H1 (cell line): ENCODE measurements at regions not wholly inside any gene's neighbourhood (a gene's known extent, or its start where the extent isn't known, plus 50 kb on each side); places are given as distances from the start of the nearest gene placed in this dataset.

Experiments used
- CTCF ChIA-PET: fragments of 300-600 bp; sonication (Branson Sonifier 250); formaldehyde crosslinking; loops from one replicate; lab custom pipeline; 2021; ENCODE audit not compliant: partially characterized antibody; lab: Charles Lee
- POLR2A ChIA-PET: fragments of 300-600 bp; sonication (Branson Sonifier 250); formaldehyde crosslinking; loops from one replicate; lab custom pipeline; 2021; ENCODE audit warnings: inconsistent platforms; ENCODE audit not compliant: partially characterized antibody; lab: Charles Lee
- DNase-seq, 2 experiments: peaks; one replicate each; pipeline versions ENCODE4 v3.0.0 to v3.0.0-alpha.2; 2010 to 2022; ENCODE audit warnings: low spot score in 2 of 2, low read depth in 1 of 2, mixed read lengths in 1 of 2
- FAIRE-seq: peaks from 2 replicates; lab custom pipeline; 2011; peaks lifted over from hg19 to GRCh38; lab: Jason Lieb, UNC
- H2AFZ ChIP-seq: 2 replicates; pipeline ENCODE4 v1.8.1; 2012; ENCODE audit warnings: low read length, inconsistent platforms
- H2AK5ac ChIP-seq: 2 replicates; pipeline ENCODE4 v1.6.1; 2013; ENCODE audit warnings: low read depth, low read length
- H2BK120ac ChIP-seq: replicated peaks from 2 replicates; pipeline ENCODE3; 2013; ENCODE audit warnings: low read depth, low read length, inconsistent platforms
- H2BK12ac ChIP-seq: 2 replicates; pipeline ENCODE4 v1.6.1; 2013; ENCODE audit warnings: low read depth, low read length
- H2BK15ac ChIP-seq: 2 replicates; pipeline ENCODE4 v1.6.1; 2013; ENCODE audit warnings: low read length
- H2BK20ac ChIP-seq: 2 replicates; pipeline ENCODE4 v1.6.1; 2013; ENCODE audit warnings: low read length
- H2BK5ac ChIP-seq: 2 replicates; pipeline ENCODE4 v1.6.1; 2013; ENCODE audit warnings: low read depth, low read length
- H3K14ac ChIP-seq: 2 replicates; pipeline ENCODE4 v1.6.1; 2013; ENCODE audit warnings: inconsistent platforms; ENCODE audit not compliant: insufficient read length
- H3K18ac ChIP-seq: 2 replicates; pipeline ENCODE4 v1.6.1; 2013; ENCODE audit warnings: low read length; ENCODE audit errors: extremely low read depth
- H3K23ac ChIP-seq: 2 replicates; pipeline ENCODE4 v1.6.1; 2013; ENCODE audit warnings: inconsistent platforms; ENCODE audit not compliant: insufficient read length
- H3K23me2 ChIP-seq: 2 replicates; pipeline ENCODE4 v1.6.1; 2013; ENCODE audit warnings: low read depth, low read length
- H3K27ac ChIP-seq: 2 replicates; pipeline ENCODE4 v1.6.1; 2011; ENCODE audit warnings: low read depth, low read length, inconsistent platforms
- H3K27me3 ChIP-seq, 4 experiments: replicated peaks in 1 of 4; 1 replicate in 1 of 4; 2 replicates in 3 of 4; pipeline versions ENCODE4 v1.6.1 to v1.8.1; 2011 to 2013; ENCODE audit warnings: low read length in 3 of 4, mild to moderate bottlenecking in 3 of 4, inconsistent platforms in 2 of 4, mixed read lengths in 2 of 4, moderate library complexity in 1 of 4; ENCODE audit not compliant: control insufficient read depth in 3 of 4, insufficient read depth in 3 of 4; ENCODE audit errors: extremely low read depth in 1 of 4
- H3K36me3 ChIP-seq, 4 experiments: 2 replicates each; pipeline versions ENCODE4 v1.6.1 to v1.8.1; 2011 to 2013; ENCODE audit warnings: mild to moderate bottlenecking in 4 of 4, low read length in 3 of 4, moderate library complexity in 2 of 4, control low read depth in 1 of 4, inconsistent platforms in 1 of 4; ENCODE audit not compliant: insufficient read depth in 4 of 4, control insufficient read depth in 2 of 4
- H3K4ac ChIP-seq: replicated peaks from 2 replicates; pipeline ENCODE3; 2013; ENCODE audit warnings: low read length, low read depth, mixed read lengths, inconsistent platforms; ENCODE audit not compliant: insufficient read length
- H3K4me1 ChIP-seq, 4 experiments: replicated peaks in 1 of 4; 1 replicate in 1 of 4; 2 replicates in 3 of 4; pipeline versions ENCODE4 v1.6.1 to v1.8.1; 2011 to 2013; ENCODE audit warnings: low read length in 3 of 4, inconsistent platforms in 2 of 4, mixed read lengths in 1 of 4; ENCODE audit not compliant: insufficient read depth in 4 of 4, control insufficient read depth in 3 of 4
- H3K4me2 ChIP-seq, 2 experiments: 2 replicates each; pipeline versions ENCODE4 v1.6.1 to v1.8.1; 2011 to 2013; ENCODE audit warnings: low read depth in 2 of 2, low read length in 2 of 2, control low read depth in 1 of 2, inconsistent platforms in 1 of 2, mild to moderate bottlenecking in 1 of 2; ENCODE audit not compliant: insufficient read depth in 1 of 2
- H3K4me3 ChIP-seq, 4 experiments: fragments of 200-600, 300-600 bp in 1 of 4; sonication (generic), shearing (Covaris generic), sonication (Bioruptor Twin) in 1 of 4; 2 replicates each; pipeline versions ENCODE4 v1.5.1 to v1.8.1; 2011 to 2016; ENCODE audit warnings: low read length in 4 of 4, low read depth in 3 of 4, control low read depth in 2 of 4, inconsistent platforms in 2 of 4, mild to moderate bottlenecking in 2 of 4, mixed read lengths in 1 of 4, moderate library complexity in 1 of 4; ENCODE audit not compliant: insufficient read depth in 2 of 4; ENCODE audit errors: extremely low read depth in 1 of 4
- H3K56ac ChIP-seq: replicated peaks from 2 replicates; pipeline ENCODE3; 2013; ENCODE audit warnings: low read depth, mild to moderate bottlenecking, mixed read lengths, low read length, inconsistent platforms; ENCODE audit not compliant: insufficient read length
- H3K79me1 ChIP-seq: 2 replicates; pipeline ENCODE4 v1.6.1; 2013; ENCODE audit warnings: low read depth, low read length, control low read depth
- H3K79me2 ChIP-seq, 2 experiments: 2 replicates each; pipeline versions ENCODE4 v1.6.1 to v1.8.1; 2012 to 2013; ENCODE audit warnings: low read length in 2 of 2, mild to moderate bottlenecking in 2 of 2, inconsistent platforms in 1 of 2; ENCODE audit not compliant: insufficient read depth in 2 of 2, control insufficient read depth in 1 of 2
- H3K9ac ChIP-seq, 4 experiments: replicated peaks in 1 of 4; 1 replicate in 1 of 4; 2 replicates in 3 of 4; pipeline versions ENCODE4 v1.6.1 to v1.8.1; 2011 to 2013; ENCODE audit warnings: low read depth in 3 of 4, low read length in 3 of 4, control low read depth in 2 of 4, mild to moderate bottlenecking in 2 of 4, moderate library complexity in 2 of 4, inconsistent platforms in 1 of 4; ENCODE audit errors: extremely low read depth in 1 of 4
- H3K9me3 ChIP-seq, 2 experiments: 2 replicates each; pipeline versions ENCODE4 v1.6.1 to v1.8.1; 2012 to 2013; ENCODE audit warnings: mild to moderate bottlenecking in 2 of 2, moderate library complexity in 2 of 2, control low read depth in 1 of 2, inconsistent platforms in 1 of 2, low read depth in 1 of 2, low read length in 1 of 2, mixed read lengths in 1 of 2; ENCODE audit not compliant: insufficient read depth in 2 of 2
- H4K20me1 ChIP-seq, 2 experiments: replicated peaks in 1 of 2; 2 replicates each; pipeline versions ENCODE3 to v1.8.1; 2011 to 2013; ENCODE audit warnings: inconsistent platforms in 2 of 2, low read length in 2 of 2, mild to moderate bottlenecking in 1 of 2; ENCODE audit not compliant: insufficient read depth in 2 of 2, control insufficient read depth in 1 of 2
- H4K5ac ChIP-seq: 2 replicates; pipeline ENCODE4 v1.6.1; 2013; ENCODE audit warnings: low read length, low read depth, mixed read lengths, inconsistent platforms; ENCODE audit not compliant: insufficient read length
- H4K8ac ChIP-seq: 2 replicates; pipeline ENCODE4 v1.8.0; 2013; ENCODE audit warnings: mild to moderate bottlenecking, moderate library complexity, low read length, inconsistent platforms; ENCODE audit not compliant: insufficient read depth; ENCODE audit errors: extremely low read depth
- H4K91ac ChIP-seq: replicated peaks from 2 replicates; pipeline ENCODE3; 2013; ENCODE audit warnings: low read length, mixed read lengths, inconsistent platforms; ENCODE audit not compliant: insufficient read length
- EGR1 ChIP-seq: IDR thresholded peaks from 2 replicates; pipeline ENCODE4 v1.6.1; 2011; ENCODE audit warnings: low read depth, low read length, borderline replicate concordance
- GTF2F1 ChIP-seq: IDR thresholded peaks from 2 replicates; pipeline ENCODE4 v1.6.1; 2012; ENCODE audit warnings: low read depth, low read length, improper control_type of control experiment, borderline replicate concordance
- HDAC6 ChIP-seq: IDR thresholded peaks from one replicate; pipeline ENCODE4 v1.7.1; 2012; ENCODE audit warnings: low read depth, mild to moderate bottlenecking, inconsistent platforms, low read length, moderate library complexity
- KDM4A ChIP-seq: IDR thresholded peaks from one replicate; pipeline ENCODE4 v1.7.1; 2012; ENCODE audit warnings: low read depth, mild to moderate bottlenecking, moderate library complexity, low read length, inconsistent platforms; ENCODE audit not compliant: severe bottlenecking
- KDM5A ChIP-seq: fragments of 200-600 bp; IDR thresholded peaks from 2 replicates; pipeline ENCODE4 v1.7.1; 2012; ENCODE audit warnings: mild to moderate bottlenecking, low read length, inconsistent platforms, mixed read lengths
- MAX ChIP-seq: IDR thresholded peaks from 2 replicates; pipeline ENCODE4 v1.6.1; 2012; ENCODE audit warnings: inconsistent platforms
- PHF8 ChIP-seq: fragments of 200-600 bp; sonication (generic); conservative IDR thresholded peaks from 2 replicates; pipeline ENCODE4 v1.7.1; 2012; ENCODE audit warnings: low read depth, mild to moderate bottlenecking, inconsistent platforms, low read length, moderate library complexity
- RBBP5 ChIP-seq: IDR thresholded peaks from 2 replicates; pipeline ENCODE4 v1.7.1; 2012; ENCODE audit warnings: low read depth, mild to moderate bottlenecking, inconsistent platforms, low read length, moderate library complexity, borderline replicate concordance
- SAP30 ChIP-seq: fragments of 300-600 bp; sonication (generic); IDR thresholded peaks from 2 replicates; pipeline ENCODE4 v1.7.1; 2012; ENCODE audit warnings: low read length, moderate library complexity, mild to moderate bottlenecking, inconsistent platforms; ENCODE audit not compliant: insufficient read depth, insufficient replicate concordance
- TCF12 ChIP-seq: IDR thresholded peaks from 2 replicates; pipeline ENCODE4 v1.6.1; 2011; ENCODE audit warnings: low read depth, mild to moderate bottlenecking, low read length
- WGBS, 2 experiments: shearing (Covaris generic) in 1 of 2; methylation state at CpG; one replicate each; pipeline versions ENCODE4 v1.1.6 to v1.1.7; 2013 to 2015; ENCODE audit warnings: low lambda C conversion rate in 2 of 2, mixed read lengths in 2 of 2, inconsistent platforms in 1 of 2, low coverage in 1 of 2, missing lambda C conversion rate in 1 of 2; ENCODE audit not compliant: insufficient replicate concordance in 2 of 2, insufficient coverage in 1 of 2, insufficient read length in 1 of 2; ENCODE audit errors: extremely low coverage in 1 of 2, missing lambda C conversion rate in 1 of 2; 5-methylcytosine and 5-hydroxymethylcytosine counted together

DNA sequence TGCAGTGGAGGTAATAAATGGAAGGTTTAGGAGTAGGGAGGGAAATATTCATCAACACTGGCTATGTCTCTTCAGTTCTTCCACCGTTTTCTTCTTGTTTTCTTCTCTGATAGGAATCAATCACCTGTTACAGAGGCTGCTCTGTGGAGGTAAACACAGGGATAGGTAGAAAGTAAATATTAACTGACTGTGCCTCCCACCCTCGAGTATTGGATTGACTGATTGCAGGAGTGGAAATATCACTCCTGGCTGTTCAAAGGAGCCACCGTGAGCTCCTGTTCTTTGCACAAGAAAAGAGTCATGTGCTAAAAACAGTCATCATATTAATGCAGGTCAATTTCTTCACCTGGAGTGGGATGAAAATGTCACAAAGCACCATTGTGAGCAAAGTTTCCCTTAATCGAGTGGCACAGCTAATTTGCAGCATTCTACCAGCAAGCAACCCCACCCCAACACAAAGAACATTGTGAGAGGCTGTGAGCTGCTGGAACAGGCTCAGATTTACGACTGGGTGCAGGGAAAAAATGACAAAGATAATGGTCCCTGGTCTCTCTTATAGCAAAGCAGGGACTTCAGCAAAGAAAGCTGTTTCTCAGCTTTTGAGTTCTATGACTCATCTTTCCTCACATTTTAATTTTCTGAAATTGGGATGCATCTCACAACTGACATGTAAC is 113.7 kb upstream of the TSPAN5 start:
- Histone ChIP-seq H3K23ac (no peak overlapping the region), H2AFZ (no peak overlapping the region; the same call in 1 of the 2 replicates), H3K4ac (no peak overlapping the region), H3K4me2 (no peak overlapping the region), H2BK12ac (no peak overlapping the region), H4K20me1 (no peaks in the 10 kb centered on the region), H3K23me2 (no peaks in the 10 kb centered on the region), H3K27ac (no peak overlapping the region), H3K4me1 (peaks cover 0 to 2% (median 0%) of the 10 kb centered on the region in 4 experiments; a peak in 1 of 7 replicates), H3K14ac (no peak overlapping the region), H3K9ac (no peak overlapping the region), H3K79me2 (no peaks in the 10 kb centered on the region), H2BK5ac (no peak overlapping the region), H4K5ac (no peak overlapping the region), H3K56ac (no peak overlapping the region), H2BK20ac (no peak overlapping the region), H3K36me3 (no peaks in the 10 kb centered on the region), H4K91ac (no peak overlapping the region), H3K27me3 (no peaks in the 10 kb centered on the region), H4K8ac (no peak overlapping the region), H3K18ac (no peak overlapping the region), H3K79me1 (no peaks in the 10 kb centered on the region), H3K9me3 (no peaks in the 10 kb centered on the region), H2AK5ac (no peak overlapping the region), H2BK15ac (no peak overlapping the region), H3K4me3 (no peak overlapping the region), H2BK120ac (no peak overlapping the region)
- 86% methylated on average over 5 of the region's 5 CpGs; no CpG with 5 or more reads in 1 of the 2 experiments for WGBS, 2 experiments
- ChIA-PET POLR2A (no interaction called here), CTCF (interaction anchor here (0.7 to 2.1 kb wide), 3 partner anchors 11 to 30 kb away, joined by 3 to 4 read pairs (median 4); no protein-coding TSS in a partner anchor)
- DNase-seq = no peak
- TF ChIP-seq HDAC6 = no peak
- TF ChIP-seq RBBP5 = no peak
- TF ChIP-seq MAX = no peak
- TF ChIP-seq PHF8 = no peak
- TF ChIP-seq KDM4A = no peak
- TF ChIP-seq GTF2F1 = no peak
- no peak for TF ChIP-seq TCF12
- no peak for TF ChIP-seq SAP30
- TF ChIP-seq KDM5A = no peak
- TF ChIP-seq EGR1 = no peak
- FAIRE-seq = no peak
